Choroid plexus epithelial cell (primary cell): ENCODE measurements at regions not wholly inside any gene's neighbourhood (a gene's known extent, or its start where the extent isn't known, plus 50 kb on each side); places are given as distances from the start of the nearest gene placed in this dataset.

Experiments
- DNase-seq: peaks from one replicate; pipeline ENCODE4 v3.0.0-alpha.2; 2010; ENCODE audit warnings: low read depth
- H3K4me3 ChIP-seq: 2 replicates; pipeline ENCODE4 v1.5.1; 2011; ENCODE audit warnings: low read depth, mild to moderate bottlenecking, control low read depth, low read length, moderate library complexity
- TF ChIP-seq, protein P1 (sequence below): conservative IDR thresholded peaks from 2 replicates; pipeline ENCODE4 v1.5.1; 2011; ENCODE audit warnings: low read depth, mild to moderate bottlenecking, control low read depth, inconsistent platforms, low read length, moderate library complexity

DNA sequence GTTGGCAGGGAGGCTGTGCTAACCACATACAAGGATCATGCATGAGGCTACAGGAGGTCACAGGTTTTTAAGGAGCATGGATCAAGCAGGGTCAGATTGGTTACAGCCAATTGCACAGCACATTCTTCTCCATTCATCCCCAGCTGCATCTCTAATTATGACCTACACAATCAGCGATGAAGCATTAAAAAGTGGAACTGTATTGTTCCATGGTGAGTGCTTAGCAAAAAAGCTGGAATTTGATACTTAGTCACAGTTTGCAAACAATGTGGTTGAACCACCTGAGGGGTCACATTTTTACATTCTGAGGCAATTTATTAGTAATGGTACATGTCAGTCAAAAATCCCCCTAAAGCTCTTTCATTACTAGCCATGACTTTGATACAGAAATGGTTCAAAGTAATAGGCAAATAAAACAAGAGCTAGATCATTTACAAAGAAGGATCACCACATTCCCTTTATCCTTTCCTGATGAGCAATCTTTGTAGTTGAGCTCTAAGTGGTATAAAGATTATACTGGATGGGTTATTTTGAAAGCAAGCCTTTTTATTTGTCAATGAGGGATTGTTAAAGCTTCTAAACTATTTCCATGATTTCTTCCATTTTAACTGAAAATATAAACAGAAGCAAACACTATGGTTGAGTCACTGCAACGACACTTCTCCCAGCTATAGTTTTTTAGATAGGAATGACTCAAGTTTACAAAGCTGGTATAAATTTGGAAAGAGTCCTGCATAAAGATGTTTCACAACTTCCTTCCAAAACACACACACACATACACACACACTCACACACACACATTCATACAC lies 217.8 kb upstream of the SEMA3A start:
- TF ChIP-seq, protein P1, sequence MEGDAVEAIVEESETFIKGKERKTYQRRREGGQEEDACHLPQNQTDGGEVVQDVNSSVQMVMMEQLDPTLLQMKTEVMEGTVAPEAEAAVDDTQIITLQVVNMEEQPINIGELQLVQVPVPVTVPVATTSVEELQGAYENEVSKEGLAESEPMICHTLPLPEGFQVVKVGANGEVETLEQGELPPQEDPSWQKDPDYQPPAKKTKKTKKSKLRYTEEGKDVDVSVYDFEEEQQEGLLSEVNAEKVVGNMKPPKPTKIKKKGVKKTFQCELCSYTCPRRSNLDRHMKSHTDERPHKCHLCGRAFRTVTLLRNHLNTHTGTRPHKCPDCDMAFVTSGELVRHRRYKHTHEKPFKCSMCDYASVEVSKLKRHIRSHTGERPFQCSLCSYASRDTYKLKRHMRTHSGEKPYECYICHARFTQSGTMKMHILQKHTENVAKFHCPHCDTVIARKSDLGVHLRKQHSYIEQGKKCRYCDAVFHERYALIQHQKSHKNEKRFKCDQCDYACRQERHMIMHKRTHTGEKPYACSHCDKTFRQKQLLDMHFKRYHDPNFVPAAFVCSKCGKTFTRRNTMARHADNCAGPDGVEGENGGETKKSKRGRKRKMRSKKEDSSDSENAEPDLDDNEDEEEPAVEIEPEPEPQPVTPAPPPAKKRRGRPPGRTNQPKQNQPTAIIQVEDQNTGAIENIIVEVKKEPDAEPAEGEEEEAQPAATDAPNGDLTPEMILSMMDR = no peak
- peak; percentile 94 for DNase-seq
- no peak overlapping the region for H3K4me3 ChIP-seq

DNA sequence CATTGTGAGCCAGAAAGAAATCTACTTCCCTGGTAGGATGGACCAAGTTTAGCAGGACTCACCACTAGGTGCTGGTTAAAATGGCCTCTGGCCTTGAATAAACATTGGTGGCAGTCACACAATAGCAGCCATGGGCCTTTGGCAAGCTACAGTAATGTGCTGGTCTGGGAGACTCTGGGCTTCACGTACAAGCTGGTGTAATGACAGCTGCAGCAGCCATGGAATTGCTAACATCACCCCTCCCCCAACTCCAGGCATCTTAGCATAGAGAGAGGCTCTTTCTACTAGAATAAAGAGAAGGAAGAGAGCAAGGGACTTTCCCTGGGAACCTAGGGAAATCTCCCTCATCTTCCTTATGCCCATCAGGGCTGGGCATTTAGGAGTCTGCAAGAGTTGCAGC lies 205.1 kb upstream of the SEMA3A start:
- DNase-seq = no peak
- TF ChIP-seq, protein P1 = no peak
- H3K4me3 ChIP-seq = no peak overlapping the region

DNA sequence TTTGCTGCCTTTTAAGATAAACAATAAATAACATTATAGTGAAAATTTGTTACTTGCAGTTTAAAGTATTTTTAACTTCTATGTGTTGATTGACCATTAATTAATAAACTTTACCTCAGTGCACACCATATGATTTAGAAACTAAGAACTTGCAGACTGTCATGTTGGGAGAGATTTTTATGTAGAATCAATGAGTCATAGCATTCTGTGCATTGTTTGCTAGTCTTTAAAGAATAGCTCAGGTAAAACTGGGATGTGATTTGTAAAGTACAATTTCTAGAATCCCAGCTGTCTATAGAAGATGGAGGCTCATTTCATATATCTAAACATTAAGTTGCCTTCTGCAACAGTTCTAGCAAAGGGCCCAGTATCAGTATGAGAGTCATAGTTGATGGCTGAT lies 199.6 kb upstream of the SEMA3A start:
- H3K4me3 ChIP-seq = no peak overlapping the region
- DNase-seq = peak; percentile 7
- TF ChIP-seq, protein P1 = no peak

DNA sequence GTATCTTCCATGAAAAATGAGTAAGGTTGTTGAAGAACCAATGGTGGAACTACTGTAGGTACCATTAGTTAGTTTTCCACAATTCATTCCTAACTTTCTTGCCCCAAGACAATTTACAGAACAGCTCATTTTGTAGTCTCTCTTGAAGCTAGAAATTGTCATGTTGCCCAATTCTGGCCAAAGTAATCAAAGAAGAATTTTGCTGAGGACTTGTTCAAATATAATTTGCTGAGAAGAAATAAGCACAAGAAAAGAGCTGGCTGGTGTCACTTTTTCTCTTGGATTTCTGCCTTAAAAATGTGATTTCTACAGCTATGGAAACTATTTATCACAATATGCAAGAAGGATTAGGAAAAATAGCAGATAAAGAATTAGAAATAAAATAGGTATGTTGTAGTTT lies 199.2 kb upstream of the SEMA3A start:
- TF ChIP-seq, protein P1 = no peak
- no peak overlapping the region for H3K4me3 ChIP-seq
- DNase-seq = peak; percentile 24

DNA sequence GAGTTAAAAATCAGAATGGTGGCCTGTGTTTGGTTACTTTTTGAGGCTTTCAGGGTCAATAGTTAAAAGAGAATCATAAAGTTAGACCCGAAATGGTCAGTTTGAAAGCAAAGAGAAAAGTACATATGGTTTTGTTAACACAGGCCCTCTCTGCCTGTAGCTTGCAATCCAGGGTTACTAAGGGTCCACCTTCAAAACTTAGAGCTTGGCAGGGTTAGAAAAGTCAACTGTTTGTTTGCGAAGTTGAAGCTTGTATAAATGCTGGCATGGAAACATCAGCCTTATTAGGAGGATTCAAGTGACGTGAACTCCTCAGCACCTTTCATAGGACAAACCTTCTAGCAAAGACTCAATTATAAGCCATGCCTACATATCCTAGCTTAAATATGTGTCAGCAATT lies 196.3 kb upstream of the SEMA3A start:
- H3K4me3 ChIP-seq = no peak overlapping the region
- DNase-seq = no peak
- TF ChIP-seq, protein P1 = no peak

DNA sequence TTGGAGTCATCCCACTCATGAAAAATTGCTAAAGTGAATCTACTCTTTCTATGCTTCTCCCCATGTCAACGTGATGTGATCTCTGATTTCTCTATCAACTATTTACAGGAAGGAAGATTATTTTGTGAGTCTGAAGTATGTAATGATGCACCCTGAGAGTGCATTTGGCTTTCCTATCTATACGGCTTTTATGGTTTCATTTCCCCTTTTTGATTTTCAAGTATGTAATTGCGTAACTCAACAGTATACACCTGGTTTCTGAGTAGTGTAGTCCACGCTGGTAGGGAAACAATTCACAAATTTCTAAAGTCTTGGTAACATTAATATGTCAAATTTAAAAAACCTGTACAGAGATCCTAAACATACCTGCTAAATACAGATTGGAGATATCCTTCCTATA lies 194.7 kb upstream of the SEMA3A start:
- TF ChIP-seq, protein P1 = no peak
- DNase-seq = no peak
- H3K4me3 ChIP-seq = no peak overlapping the region

DNA sequence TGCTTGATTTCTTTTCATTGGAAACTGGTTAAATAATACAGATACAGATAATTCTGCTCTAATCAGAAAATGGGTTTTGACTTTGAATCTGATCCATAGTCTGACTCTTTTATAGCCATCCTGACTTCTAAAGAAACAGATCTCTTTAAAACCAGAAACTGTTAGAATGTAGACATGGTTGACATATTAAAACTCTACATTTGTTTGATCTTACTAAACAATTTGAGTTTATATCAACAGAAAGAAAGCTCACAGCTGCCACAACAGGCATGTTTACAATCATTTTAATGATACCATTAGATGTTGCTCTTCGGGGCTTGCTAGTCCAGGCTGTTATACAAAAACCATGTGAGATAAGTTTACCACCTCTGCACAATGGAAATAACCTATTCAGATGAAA lies 193.0 kb upstream of the SEMA3A start:
- no peak overlapping the region for H3K4me3 ChIP-seq
- TF ChIP-seq, protein P1 = no peak
- DNase-seq = no peak
